H1 (cell line): ENCODE measurements at regions not wholly inside any gene's neighbourhood (a gene's known extent, or its start where the extent isn't known, plus 50 kb on each side); places are given as distances from the start of the nearest gene placed in this dataset.

Experiments used
- CTCF ChIA-PET: fragments of 300-600 bp; sonication (Branson Sonifier 250); formaldehyde crosslinking; loops from one replicate; lab custom pipeline; 2021; ENCODE audit not compliant: partially characterized antibody; lab: Charles Lee
- POLR2A ChIA-PET: fragments of 300-600 bp; sonication (Branson Sonifier 250); formaldehyde crosslinking; loops from one replicate; lab custom pipeline; 2021; ENCODE audit warnings: inconsistent platforms; ENCODE audit not compliant: partially characterized antibody; lab: Charles Lee
- DNase-seq, 2 experiments: peaks; one replicate each; pipeline versions ENCODE4 v3.0.0 to v3.0.0-alpha.2; 2010 to 2022; ENCODE audit warnings: low spot score in 2 of 2, low read depth in 1 of 2, mixed read lengths in 1 of 2
- FAIRE-seq: peaks from 2 replicates; lab custom pipeline; 2011; peaks lifted over from hg19 to GRCh38; lab: Jason Lieb, UNC
- H2AFZ ChIP-seq: 2 replicates; pipeline ENCODE4 v1.8.1; 2012; ENCODE audit warnings: low read length, inconsistent platforms
- H2AK5ac ChIP-seq: 2 replicates; pipeline ENCODE4 v1.6.1; 2013; ENCODE audit warnings: low read depth, low read length
- H2BK120ac ChIP-seq: replicated peaks from 2 replicates; pipeline ENCODE3; 2013; ENCODE audit warnings: low read depth, low read length, inconsistent platforms
- H2BK12ac ChIP-seq: 2 replicates; pipeline ENCODE4 v1.6.1; 2013; ENCODE audit warnings: low read depth, low read length
- H2BK15ac ChIP-seq: 2 replicates; pipeline ENCODE4 v1.6.1; 2013; ENCODE audit warnings: low read length
- H2BK20ac ChIP-seq: 2 replicates; pipeline ENCODE4 v1.6.1; 2013; ENCODE audit warnings: low read length
- H2BK5ac ChIP-seq: 2 replicates; pipeline ENCODE4 v1.6.1; 2013; ENCODE audit warnings: low read depth, low read length
- H3K14ac ChIP-seq: 2 replicates; pipeline ENCODE4 v1.6.1; 2013; ENCODE audit warnings: inconsistent platforms; ENCODE audit not compliant: insufficient read length
- H3K18ac ChIP-seq: 2 replicates; pipeline ENCODE4 v1.6.1; 2013; ENCODE audit warnings: low read length; ENCODE audit errors: extremely low read depth
- H3K23ac ChIP-seq: 2 replicates; pipeline ENCODE4 v1.6.1; 2013; ENCODE audit warnings: inconsistent platforms; ENCODE audit not compliant: insufficient read length
- H3K23me2 ChIP-seq: 2 replicates; pipeline ENCODE4 v1.6.1; 2013; ENCODE audit warnings: low read depth, low read length
- H3K27ac ChIP-seq: 2 replicates; pipeline ENCODE4 v1.6.1; 2011; ENCODE audit warnings: low read depth, low read length, inconsistent platforms
- H3K27me3 ChIP-seq, 4 experiments: replicated peaks in 1 of 4; 1 replicate in 1 of 4; 2 replicates in 3 of 4; pipeline versions ENCODE4 v1.6.1 to v1.8.1; 2011 to 2013; ENCODE audit warnings: low read length in 3 of 4, mild to moderate bottlenecking in 3 of 4, inconsistent platforms in 2 of 4, mixed read lengths in 2 of 4, moderate library complexity in 1 of 4; ENCODE audit not compliant: control insufficient read depth in 3 of 4, insufficient read depth in 3 of 4; ENCODE audit errors: extremely low read depth in 1 of 4
- H3K36me3 ChIP-seq, 4 experiments: 2 replicates each; pipeline versions ENCODE4 v1.6.1 to v1.8.1; 2011 to 2013; ENCODE audit warnings: mild to moderate bottlenecking in 4 of 4, low read length in 3 of 4, moderate library complexity in 2 of 4, control low read depth in 1 of 4, inconsistent platforms in 1 of 4; ENCODE audit not compliant: insufficient read depth in 4 of 4, control insufficient read depth in 2 of 4
- H3K4ac ChIP-seq: replicated peaks from 2 replicates; pipeline ENCODE3; 2013; ENCODE audit warnings: low read length, low read depth, mixed read lengths, inconsistent platforms; ENCODE audit not compliant: insufficient read length
- H3K4me1 ChIP-seq, 4 experiments: replicated peaks in 1 of 4; 1 replicate in 1 of 4; 2 replicates in 3 of 4; pipeline versions ENCODE4 v1.6.1 to v1.8.1; 2011 to 2013; ENCODE audit warnings: low read length in 3 of 4, inconsistent platforms in 2 of 4, mixed read lengths in 1 of 4; ENCODE audit not compliant: insufficient read depth in 4 of 4, control insufficient read depth in 3 of 4
- H3K4me2 ChIP-seq, 2 experiments: 2 replicates each; pipeline versions ENCODE4 v1.6.1 to v1.8.1; 2011 to 2013; ENCODE audit warnings: low read depth in 2 of 2, low read length in 2 of 2, control low read depth in 1 of 2, inconsistent platforms in 1 of 2, mild to moderate bottlenecking in 1 of 2; ENCODE audit not compliant: insufficient read depth in 1 of 2
- H3K4me3 ChIP-seq, 4 experiments: fragments of 200-600, 300-600 bp in 1 of 4; sonication (generic), shearing (Covaris generic), sonication (Bioruptor Twin) in 1 of 4; 2 replicates each; pipeline versions ENCODE4 v1.5.1 to v1.8.1; 2011 to 2016; ENCODE audit warnings: low read length in 4 of 4, low read depth in 3 of 4, control low read depth in 2 of 4, inconsistent platforms in 2 of 4, mild to moderate bottlenecking in 2 of 4, mixed read lengths in 1 of 4, moderate library complexity in 1 of 4; ENCODE audit not compliant: insufficient read depth in 2 of 4; ENCODE audit errors: extremely low read depth in 1 of 4
- H3K56ac ChIP-seq: replicated peaks from 2 replicates; pipeline ENCODE3; 2013; ENCODE audit warnings: low read depth, mild to moderate bottlenecking, mixed read lengths, low read length, inconsistent platforms; ENCODE audit not compliant: insufficient read length
- H3K79me1 ChIP-seq: 2 replicates; pipeline ENCODE4 v1.6.1; 2013; ENCODE audit warnings: low read depth, low read length, control low read depth
- H3K79me2 ChIP-seq, 2 experiments: 2 replicates each; pipeline versions ENCODE4 v1.6.1 to v1.8.1; 2012 to 2013; ENCODE audit warnings: low read length in 2 of 2, mild to moderate bottlenecking in 2 of 2, inconsistent platforms in 1 of 2; ENCODE audit not compliant: insufficient read depth in 2 of 2, control insufficient read depth in 1 of 2
- H3K9ac ChIP-seq, 4 experiments: replicated peaks in 1 of 4; 1 replicate in 1 of 4; 2 replicates in 3 of 4; pipeline versions ENCODE4 v1.6.1 to v1.8.1; 2011 to 2013; ENCODE audit warnings: low read depth in 3 of 4, low read length in 3 of 4, control low read depth in 2 of 4, mild to moderate bottlenecking in 2 of 4, moderate library complexity in 2 of 4, inconsistent platforms in 1 of 4; ENCODE audit errors: extremely low read depth in 1 of 4
- H3K9me3 ChIP-seq, 2 experiments: 2 replicates each; pipeline versions ENCODE4 v1.6.1 to v1.8.1; 2012 to 2013; ENCODE audit warnings: mild to moderate bottlenecking in 2 of 2, moderate library complexity in 2 of 2, control low read depth in 1 of 2, inconsistent platforms in 1 of 2, low read depth in 1 of 2, low read length in 1 of 2, mixed read lengths in 1 of 2; ENCODE audit not compliant: insufficient read depth in 2 of 2
- H4K20me1 ChIP-seq, 2 experiments: replicated peaks in 1 of 2; 2 replicates each; pipeline versions ENCODE3 to v1.8.1; 2011 to 2013; ENCODE audit warnings: inconsistent platforms in 2 of 2, low read length in 2 of 2, mild to moderate bottlenecking in 1 of 2; ENCODE audit not compliant: insufficient read depth in 2 of 2, control insufficient read depth in 1 of 2
- H4K5ac ChIP-seq: 2 replicates; pipeline ENCODE4 v1.6.1; 2013; ENCODE audit warnings: low read length, low read depth, mixed read lengths, inconsistent platforms; ENCODE audit not compliant: insufficient read length
- H4K8ac ChIP-seq: 2 replicates; pipeline ENCODE4 v1.8.0; 2013; ENCODE audit warnings: mild to moderate bottlenecking, moderate library complexity, low read length, inconsistent platforms; ENCODE audit not compliant: insufficient read depth; ENCODE audit errors: extremely low read depth
- H4K91ac ChIP-seq: replicated peaks from 2 replicates; pipeline ENCODE3; 2013; ENCODE audit warnings: low read length, mixed read lengths, inconsistent platforms; ENCODE audit not compliant: insufficient read length
- ATF3 ChIP-seq: IDR thresholded peaks from 2 replicates; pipeline ENCODE4 v1.6.1; 2011; ENCODE audit warnings: low read depth, mild to moderate bottlenecking, low read length; ENCODE audit not compliant: insufficient read depth
- CBX5 ChIP-seq: fragments of 300-800, 300-1000 bp; sonication (generic); IDR thresholded peaks from 2 replicates; pipeline ENCODE4 v1.7.1; 2016; ENCODE audit warnings: antibody characterized with exemption, low read length, low read depth
- FOSL1 ChIP-seq: IDR thresholded peaks from 2 replicates; pipeline ENCODE4 v1.6.1; 2011; ENCODE audit warnings: mild to moderate bottlenecking, low read depth, low read length, moderate library complexity; ENCODE audit not compliant: insufficient read depth
- HDAC2 ChIP-seq, 2 experiments: fragments of 300-600 bp in 1 of 2; sonication (generic) in 1 of 2; IDR thresholded peaks; 2 replicates each; pipeline ENCODE4 v1.6.1; 2011 to 2012; ENCODE audit warnings: low read depth in 2 of 2, low read length in 2 of 2, mild to moderate bottlenecking in 2 of 2, moderate library complexity in 2 of 2, borderline replicate concordance in 1 of 2, inconsistent platforms in 1 of 2
- RXRA ChIP-seq: IDR thresholded peaks from 2 replicates; pipeline ENCODE4 v1.6.1; 2011; ENCODE audit warnings: low read depth, mild to moderate bottlenecking, low read length, moderate library complexity; ENCODE audit not compliant: insufficient read depth
- SIX5 ChIP-seq: IDR thresholded peaks from 2 replicates; pipeline ENCODE4 v1.6.1; 2011; ENCODE audit warnings: mild to moderate bottlenecking, low read depth, low read length
- WGBS, 2 experiments: shearing (Covaris generic) in 1 of 2; methylation state at CpG; one replicate each; pipeline versions ENCODE4 v1.1.6 to v1.1.7; 2013 to 2015; ENCODE audit warnings: low lambda C conversion rate in 2 of 2, mixed read lengths in 2 of 2, inconsistent platforms in 1 of 2, low coverage in 1 of 2, missing lambda C conversion rate in 1 of 2; ENCODE audit not compliant: insufficient replicate concordance in 2 of 2, insufficient coverage in 1 of 2, insufficient read length in 1 of 2; ENCODE audit errors: extremely low coverage in 1 of 2, missing lambda C conversion rate in 1 of 2; 5-methylcytosine and 5-hydroxymethylcytosine counted together

GRCh38 chr2:128598862-128599441, 280.3 kb upstream of the HS6ST1 start:
- Histone ChIP-seq H4K8ac (no peak overlapping the region), H3K4me3 (no peak overlapping the region), H3K14ac (no peak overlapping the region), H3K27ac (no peak overlapping the region), H4K20me1 (peaks cover 0 to 7% of the 10 kb centered on the region in 2 experiments), H3K79me1 (no peaks in the 10 kb centered on the region), H2AFZ (no peak overlapping the region), H3K4ac (no peak overlapping the region), H3K9me3 (no peaks in the 10 kb centered on the region), H3K23me2 (peaks cover 9% of the 10 kb centered on the region; the same call in 1 of the 2 replicates), H3K9ac (no peak overlapping the region), H3K4me2 (no peak overlapping the region), H4K5ac (no peak overlapping the region), H3K23ac (no peak overlapping the region), H2BK15ac (no peak overlapping the region), H3K18ac (no peak overlapping the region), H3K79me2 (no peaks in the 10 kb centered on the region), H2BK5ac (no peak overlapping the region), H3K27me3 (no peaks in the 10 kb centered on the region), H3K36me3 (no peaks in the 10 kb centered on the region), H2AK5ac (no peak overlapping the region), H2BK20ac (no peak overlapping the region), H2BK12ac (no peak overlapping the region), H2BK120ac (no peak overlapping the region), H4K91ac (no peak overlapping the region), H3K4me1 (peaks cover 0 to 5% (median 0%) of the 10 kb centered on the region in 4 experiments; a peak in 2 of 7 replicates), H3K56ac (peak overlapping the region; percentile 56)
- no peak for DNase-seq
- ChIA-PET CTCF (no interaction called here), POLR2A (no interaction called here)
- no peak for FAIRE-seq
- 94 to 100% methylated on average over 4 of the region's 4 CpGs for WGBS, 2 experiments
- TF ChIP-seq RXRA (no peak), FOSL1 (no peak), ATF3 (no peak), CBX5 (no peak), HDAC2 (IDR thresholded peaks at IDR 0.05; ENCODE audit: borderline replicate concordance in 1 of 2, low read depth in 2 of 2, low read length in 2 of 2) (no peak), SIX5 (no peak)
